ENCODE measurements at regions not wholly inside any gene's neighbourhood (a gene's known extent, or its start where the extent isn't known, plus 50 kb on each side); places are given as distances from the start of the nearest gene placed in this dataset.

- POLR2A ChIA-PET: no interaction called here
- no peak overlapping the region for H2AFZ ChIP-seq (ENCODE audit: low read depth, low read length, poor library complexity, severe bottlenecking)
- intact Hi-C loops (cut with micrococcal nuclease): no loop called here
- H3K79me2 ChIP-seq (ENCODE audit: insufficient read depth, low read length): no peaks in the 10 kb centered on the region
- ATAC-seq (no peak), DNase-seq (ENCODE audit: low read depth, low spot score) (no peak)
- H3K4me3 ChIP-seq (replicated peaks in 1 of 2; ENCODE audit: low read depth in 1 of 2, low read length in 2 of 2): no peak overlapping the region
- H3K9ac ChIP-seq (ENCODE audit: low read length): no peak overlapping the region
- no peak overlapping the region for H3K27ac ChIP-seq (ENCODE audit: low read depth, low read length)
- H3K4me2 ChIP-seq (ENCODE audit: low read length): no peak overlapping the region
- H3K27me3 ChIP-seq (ENCODE audit: insufficient read depth, low read length): peaks cover 16% of the 10 kb centered on the region
- H3K9me3 ChIP-seq (ENCODE audit: control insufficient read depth in 1 of 2, insufficient read depth in 1 of 2, low read depth in 1 of 2, low read length in 2 of 2): no peaks in the 10 kb centered on the region
- no peaks in the 10 kb centered on the region for H3K4me1 ChIP-seq (ENCODE audit: control insufficient read depth in 1 of 2, insufficient read depth in 2 of 2, low read length in 2 of 2)
- no peak for TF ChIP-seq SP1 (IDR thresholded peaks at IDR 0.05; ENCODE audit: low read depth)
- TF ChIP-seq EZH2 (IDR thresholded peaks at IDR 0.05): no peak
- no peak for TF ChIP-seq RAD21 (IDR thresholded peaks at IDR 0.05; ENCODE audit: low read depth)
- TF ChIP-seq MAX (IDR thresholded peaks at IDR 0.05): no peak
- no peak for TF ChIP-seq CEBPB (IDR thresholded peaks at IDR 0.05; ENCODE audit: low read depth)
- TF ChIP-seq POLR2A (IDR thresholded peaks at IDR 0.05; ENCODE audit: borderline replicate concordance, extremely low read depth, insufficient read depth, insufficient read length): no peak
- no peak for TF ChIP-seq SRF (IDR thresholded peaks at IDR 0.05; ENCODE audit: low read depth)
- TF ChIP-seq EZH2phosphoT487 (IDR thresholded peaks at IDR 0.05; ENCODE audit: borderline replicate concordance): no peak
- CTCF ChIA-PET: no interaction called here
- BruUV-seq (replicated peaks): no TSS peak
- H3K36me3 ChIP-seq (ENCODE audit: control insufficient read depth in 1 of 2, insufficient read depth in 2 of 2, low read length in 2 of 2): no peaks in the 10 kb centered on the region
- RAD21 ChIA-PET (ENCODE audit: low non-redundant PET in 1 of 2, low total read pairs in 2 of 2, uncharacterized antibody in 2 of 2, unreplicated experiment in 2 of 2): no interaction called here
- no peaks in the 10 kb centered on the region for H3K9me2 ChIP-seq (ENCODE audit: insufficient read depth)
- H4K20me1 ChIP-seq (ENCODE audit: insufficient read depth): no peaks in the 10 kb centered on the region
Measured at GRCh38 chr3:10763248-10763620, 52.8 kb upstream of the SLC6A11 start.

- peaks cover 16% of the 10 kb centered on the region for H3K27me3 ChIP-seq (ENCODE audit: insufficient read depth, low read length)
- BruUV-seq (replicated peaks): no TSS peak
- H3K9me2 ChIP-seq (ENCODE audit: insufficient read depth): no peaks in the 10 kb centered on the region
- RAD21 ChIA-PET (ENCODE audit: low non-redundant PET in 1 of 2, low total read pairs in 2 of 2, uncharacterized antibody in 2 of 2, unreplicated experiment in 2 of 2): no interaction called here
- no peaks in the 10 kb centered on the region for H3K79me2 ChIP-seq (ENCODE audit: insufficient read depth, low read length)
- intact Hi-C loops (cut with micrococcal nuclease): no loop called here
- TF ChIP-seq RAD21 (IDR thresholded peaks at IDR 0.05; ENCODE audit: low read depth) (no peak), FOSL1 (IDR thresholded peaks at IDR 0.05; ENCODE audit: low read depth) (no peak), POLR2AphosphoS5 (IDR thresholded peaks at IDR 0.05; ENCODE audit: low read depth, low read length) (no peak), ELF1 (IDR thresholded peaks at IDR 0.05; ENCODE audit: borderline replicate concordance, low read depth) (no peak), EZH2 (IDR thresholded peaks at IDR 0.05) (no peak), REST (IDR thresholded peaks at IDR 0.05; ENCODE audit: low read depth) (no peak)
- no peak overlapping the region for H3K9ac ChIP-seq (ENCODE audit: low read length)
- no peak overlapping the region for H2AFZ ChIP-seq (ENCODE audit: low read depth, low read length, poor library complexity, severe bottlenecking)
- CTCF ChIA-PET: no interaction called here
- H3K9me3 ChIP-seq (ENCODE audit: control insufficient read depth in 1 of 2, insufficient read depth in 1 of 2, low read depth in 1 of 2, low read length in 2 of 2): no peaks in the 10 kb centered on the region
- no peak for ATAC-seq
- no peak overlapping the region for H3K4me3 ChIP-seq (replicated peaks in 1 of 2; ENCODE audit: low read depth in 1 of 2, low read length in 2 of 2)
- H3K36me3 ChIP-seq (ENCODE audit: control insufficient read depth in 1 of 2, insufficient read depth in 2 of 2, low read length in 2 of 2): no peaks in the 10 kb centered on the region
- no peak overlapping the region for H3K27ac ChIP-seq (ENCODE audit: low read depth, low read length)
- H4K20me1 ChIP-seq (ENCODE audit: insufficient read depth): no peaks in the 10 kb centered on the region
- no peak overlapping the region for H3K4me2 ChIP-seq (ENCODE audit: low read length)
- POLR2A ChIA-PET: no interaction called here
- H3K4me1 ChIP-seq (ENCODE audit: control insufficient read depth in 1 of 2, insufficient read depth in 2 of 2, low read length in 2 of 2): no peaks in the 10 kb centered on the region
- DNase-seq (ENCODE audit: low read depth, low spot score): no peak
Measured at GRCh38 chr3:10763817-10764258, 52.2 kb upstream of the SLC6A11 start.

All from HCT116 (cell line).